Natural killer cell (primary cell): ENCODE measurements at regions not wholly inside any gene's neighbourhood (a gene's known extent, or its start where the extent isn't known, plus 50 kb on each side); places are given as distances from the start of the nearest gene placed in this dataset.

Experiments used
- ATAC-seq, 3 donors: fragments of 150-1000 bp in 2 of 3; fragments of 200-7000 bp in 1 of 3; cut with Tn5 transposase; 1 replicate in 1 of 3; 2 replicates in 2 of 3; pipeline ENCODE4 v1.10.0; 2021; ENCODE audit warnings: mild to moderate bottlenecking in 2 of 3, moderate library complexity in 2 of 3
- DNase-seq, 2 donors: peaks; one replicate each; pipeline versions ENCODE4 v3.0.0 to v3.0.0-alpha.2; 2013 to 2021; ENCODE audit warnings: mixed read lengths in 1 of 2
- H3K27ac ChIP-seq: one replicate; pipeline ENCODE4 v1.5.1; 2013; ENCODE audit warnings: mild to moderate bottlenecking, low read length
- H3K27me3 ChIP-seq: one replicate; pipeline ENCODE4 v1.6.1; 2013; ENCODE audit warnings: low read length; ENCODE audit not compliant: control insufficient read depth, insufficient read depth
- H3K36me3 ChIP-seq: one replicate; pipeline ENCODE4 v1.6.1; 2013; ENCODE audit warnings: low read length; ENCODE audit not compliant: control insufficient read depth, insufficient read depth
- H3K4me1 ChIP-seq: one replicate; pipeline ENCODE4 v1.6.1; 2013; ENCODE audit warnings: low read length; ENCODE audit not compliant: control insufficient read depth, insufficient read depth
- H3K4me3 ChIP-seq: one replicate; pipeline ENCODE4 v1.5.1; 2013; ENCODE audit warnings: low read length
- H3K9me3 ChIP-seq: one replicate; pipeline ENCODE4 v1.6.1; 2013; ENCODE audit warnings: low read length; ENCODE audit not compliant: control insufficient read depth, insufficient read depth
- H3K27ac Mint-ChIP-seq, 2 donors: one replicate each; pipeline ENCODE4 v1.8.0; 2022; ENCODE audit warnings: mild to moderate bottlenecking in 2 of 2, mixed read lengths in 2 of 2, moderate library complexity in 1 of 2
- H3K27me3 Mint-ChIP-seq, 2 donors: one replicate each; pipeline ENCODE4 v1.8.0; 2022; ENCODE audit warnings: low read depth in 2 of 2, mixed read lengths in 2 of 2
- H3K36me3 Mint-ChIP-seq: one replicate; pipeline ENCODE4 v1.8.0; 2022; ENCODE audit warnings: mixed read lengths
- H3K4me1 Mint-ChIP-seq, 2 donors: one replicate each; pipeline ENCODE4 v1.8.0; 2022; ENCODE audit warnings: mixed read lengths in 2 of 2
- H3K4me3 Mint-ChIP-seq: one replicate; pipeline ENCODE4 v1.8.0; 2022; ENCODE audit warnings: mild to moderate bottlenecking, moderate library complexity, mixed read lengths
- H3K9me3 Mint-ChIP-seq, 2 donors: one replicate each; pipeline ENCODE4 v1.8.0; 2022; ENCODE audit warnings: mixed read lengths in 2 of 2
- WGBS: methylation state at CpG from one replicate; pipeline ENCODE4 v1.1.7; 2013; ENCODE audit warnings: missing lambda C conversion rate; ENCODE audit not compliant: insufficient coverage; 5-methylcytosine and 5-hydroxymethylcytosine counted together
- intact Hi-C: fragments of 100-400 bp; cut with micrococcal nuclease; formaldehyde crosslinking; loops from one replicate; pipeline ENCODE4 v1.14.2; 2022
- TF ChIP-seq, protein P1 (sequence below): fragments of 200-600 bp; IDR thresholded peaks from one replicate; pipeline ENCODE4 v1.8.0; 2022; ENCODE audit warnings: antibody characterized with exemption

DNA sequence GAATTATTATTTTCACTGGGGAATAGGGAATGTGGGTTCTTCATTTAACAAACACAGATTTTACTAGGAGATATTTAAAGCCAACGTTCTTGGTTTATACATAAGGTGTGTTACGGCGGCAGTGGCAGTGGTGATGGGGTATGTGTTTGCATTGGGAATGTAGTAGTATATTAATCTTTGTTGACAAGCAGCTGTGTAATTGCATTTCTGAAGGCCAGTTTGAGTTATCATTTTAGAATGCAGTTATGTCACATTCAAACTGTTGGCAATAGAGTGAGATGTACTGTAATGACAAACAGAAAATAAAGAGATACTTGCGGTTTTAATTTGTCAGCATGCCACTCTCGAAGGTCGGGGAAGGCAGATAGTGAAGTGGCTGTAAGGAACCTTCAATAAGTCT is 628.6 kb upstream of the POM121L12 start:
- Mint-ChIP-seq H3K4me1 (no peaks in the 10 kb centered on the region), H3K9me3 (peaks cover 16 to 19% of the 10 kb centered on the region in 2 donors)

DNA sequence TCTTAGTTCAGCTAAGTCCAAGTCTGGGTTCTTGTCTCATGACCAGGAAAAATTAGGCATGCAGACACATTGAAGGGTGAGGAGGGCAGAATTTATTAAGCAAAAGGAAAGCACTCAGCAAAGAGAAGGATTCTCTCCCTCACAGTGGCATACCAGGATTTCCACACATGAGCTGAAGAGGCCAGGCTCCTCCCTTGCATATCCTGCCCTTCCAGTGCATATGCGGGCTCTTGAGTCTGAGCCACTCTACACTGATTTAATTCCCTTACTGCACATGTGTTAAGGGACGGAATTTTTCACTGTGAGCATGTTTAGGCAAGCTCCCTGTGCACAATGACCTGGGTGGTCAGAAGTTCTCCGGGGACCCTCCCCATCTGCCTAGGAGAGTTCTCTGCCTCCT is 652.7 kb upstream of the POM121L12 start:
- H3K4me1 Mint-ChIP-seq = no peaks in the 10 kb centered on the region
- H3K36me3 Mint-ChIP-seq = peaks cover 7% of the 10 kb centered on the region
- no peak overlapping the region for H3K4me3 Mint-ChIP-seq
- Histone ChIP-seq H3K4me1 (no peaks in the 10 kb centered on the region), H3K27ac (no peak overlapping the region), H3K4me3 (no peak overlapping the region), H3K36me3 (no peaks in the 10 kb centered on the region), H3K27me3 (no peaks in the 10 kb centered on the region), H3K9me3 (peaks cover 5% of the 10 kb centered on the region)
- H3K27me3 Mint-ChIP-seq = no peaks in the 10 kb centered on the region
- H3K9me3 Mint-ChIP-seq = peaks cover 12 to 22% of the 10 kb centered on the region in 2 donors
- intact Hi-C loops = no loop called here
- 85% methylated on average over 3 of the region's 3 CpGs for WGBS
- TF ChIP-seq, protein P1, sequence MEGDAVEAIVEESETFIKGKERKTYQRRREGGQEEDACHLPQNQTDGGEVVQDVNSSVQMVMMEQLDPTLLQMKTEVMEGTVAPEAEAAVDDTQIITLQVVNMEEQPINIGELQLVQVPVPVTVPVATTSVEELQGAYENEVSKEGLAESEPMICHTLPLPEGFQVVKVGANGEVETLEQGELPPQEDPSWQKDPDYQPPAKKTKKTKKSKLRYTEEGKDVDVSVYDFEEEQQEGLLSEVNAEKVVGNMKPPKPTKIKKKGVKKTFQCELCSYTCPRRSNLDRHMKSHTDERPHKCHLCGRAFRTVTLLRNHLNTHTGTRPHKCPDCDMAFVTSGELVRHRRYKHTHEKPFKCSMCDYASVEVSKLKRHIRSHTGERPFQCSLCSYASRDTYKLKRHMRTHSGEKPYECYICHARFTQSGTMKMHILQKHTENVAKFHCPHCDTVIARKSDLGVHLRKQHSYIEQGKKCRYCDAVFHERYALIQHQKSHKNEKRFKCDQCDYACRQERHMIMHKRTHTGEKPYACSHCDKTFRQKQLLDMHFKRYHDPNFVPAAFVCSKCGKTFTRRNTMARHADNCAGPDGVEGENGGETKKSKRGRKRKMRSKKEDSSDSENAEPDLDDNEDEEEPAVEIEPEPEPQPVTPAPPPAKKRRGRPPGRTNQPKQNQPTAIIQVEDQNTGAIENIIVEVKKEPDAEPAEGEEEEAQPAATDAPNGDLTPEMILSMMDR = no peak
- ATAC-seq = no peak
- DNase-seq = no peak
- H3K27ac Mint-ChIP-seq = no peak overlapping the region

More for the DNA sequence above, 628.6 kb upstream of the POM121L12 start:
- 93% methylated on average over 6 of the region's 6 CpGs for WGBS
- no peak overlapping the region for H3K4me3 ChIP-seq
- TF ChIP-seq, protein P1 = no peak
- no peak overlapping the region for H3K4me3 Mint-ChIP-seq
- peaks cover 14% of the 10 kb centered on the region for H3K9me3 ChIP-seq
- H3K27me3 ChIP-seq = no peaks in the 10 kb centered on the region
- no peaks in the 10 kb centered on the region for H3K4me1 ChIP-seq
- peaks cover 13% of the 10 kb centered on the region for H3K36me3 Mint-ChIP-seq
- H3K27ac ChIP-seq = no peak overlapping the region
- DNase-seq (no peak), ATAC-seq (no peak)
- intact Hi-C loops = no loop called here
- H3K27ac Mint-ChIP-seq = no peak overlapping the region
- H3K27me3 Mint-ChIP-seq = no peaks in the 10 kb centered on the region
- H3K36me3 ChIP-seq = no peaks in the 10 kb centered on the region

DNA sequence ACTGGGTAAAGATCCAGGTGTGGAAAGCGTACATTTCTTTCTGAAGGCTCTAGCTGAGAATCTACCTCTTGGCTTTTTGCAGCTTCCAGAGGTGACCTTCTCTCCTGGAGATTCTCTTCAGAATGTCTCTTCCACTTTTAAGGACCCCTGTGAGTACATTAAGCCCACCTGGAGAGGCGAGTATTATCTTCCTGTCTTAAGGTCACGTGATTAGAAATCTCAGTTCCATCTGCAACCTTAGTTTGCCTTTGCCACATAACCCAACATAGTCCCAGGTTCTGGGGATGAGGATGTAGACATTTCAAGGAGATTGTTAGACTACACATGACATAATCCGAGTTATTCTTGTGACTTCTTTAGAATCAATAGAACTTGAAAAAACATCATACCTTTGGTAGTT is 665.5 kb upstream of the POM121L12 start:
- Mint-ChIP-seq H3K9me3 (peaks cover 12 to 25% of the 10 kb centered on the region in 2 donors), H3K4me3 (no peak overlapping the region), H3K27me3 (no peaks in the 10 kb centered on the region), H3K36me3 (peaks cover 16% of the 10 kb centered on the region), H3K4me1 (no peaks in the 10 kb centered on the region), H3K27ac (no peak overlapping the region)
- ATAC-seq (no peak), DNase-seq (no peak)
- no peak overlapping the region for H3K27ac ChIP-seq
- no peaks in the 10 kb centered on the region for H3K36me3 ChIP-seq
- no peak overlapping the region for H3K4me3 ChIP-seq
- intact Hi-C loops = no loop called here
- TF ChIP-seq, protein P1 = no peak
- H3K27me3 ChIP-seq = no peaks in the 10 kb centered on the region
- H3K9me3 ChIP-seq = peaks cover 16% of the 10 kb centered on the region
- 85% methylated on average over 3 of the region's 4 CpGs for WGBS
- H3K4me1 ChIP-seq = no peaks in the 10 kb centered on the region

DNA sequence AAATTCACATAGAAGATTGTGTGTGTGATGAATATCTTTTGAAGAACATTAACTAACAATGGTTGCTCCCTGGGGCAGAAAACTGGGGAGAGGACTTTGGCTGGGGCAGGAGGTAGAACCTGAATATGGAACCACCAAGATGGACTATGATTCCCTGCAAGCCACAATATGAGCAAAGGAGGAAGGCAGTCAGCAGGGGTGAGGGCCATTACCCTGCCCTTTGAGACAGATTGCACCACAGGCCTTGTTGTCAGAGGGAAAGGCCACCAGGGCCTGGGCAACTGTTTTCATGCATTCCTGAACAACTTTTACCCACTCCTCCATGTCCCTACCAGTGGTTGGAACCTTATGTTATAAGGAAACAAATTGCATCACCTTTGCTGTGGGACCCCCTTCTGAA is 670.1 kb upstream of the POM121L12 start:
- H3K4me1 ChIP-seq = no peaks in the 10 kb centered on the region
- no peak overlapping the region for H3K27ac ChIP-seq
- no peak overlapping the region for H3K4me3 ChIP-seq
- H3K36me3 ChIP-seq = no peaks in the 10 kb centered on the region
- H3K36me3 Mint-ChIP-seq = no peaks in the 10 kb centered on the region
- no peak overlapping the region for H3K27ac Mint-ChIP-seq
- ATAC-seq (no peak), DNase-seq (no peak)
- no peaks in the 10 kb centered on the region for H3K4me1 Mint-ChIP-seq
- H3K4me3 Mint-ChIP-seq = no peak overlapping the region
- TF ChIP-seq, protein P1 = no peak
- peaks cover 3% of the 10 kb centered on the region for H3K9me3 ChIP-seq
- no peaks in the 10 kb centered on the region for H3K27me3 Mint-ChIP-seq
- peaks cover 5 to 22% of the 10 kb centered on the region in 2 donors for H3K9me3 Mint-ChIP-seq
- no peaks in the 10 kb centered on the region for H3K27me3 ChIP-seq
- intact Hi-C loops = no loop called here
